ENCODE measurements at regions not wholly inside any gene's neighbourhood (a gene's known extent, or its start where the extent isn't known, plus 50 kb on each side); places are given as distances from the start of the nearest gene placed in this dataset.

DNA sequence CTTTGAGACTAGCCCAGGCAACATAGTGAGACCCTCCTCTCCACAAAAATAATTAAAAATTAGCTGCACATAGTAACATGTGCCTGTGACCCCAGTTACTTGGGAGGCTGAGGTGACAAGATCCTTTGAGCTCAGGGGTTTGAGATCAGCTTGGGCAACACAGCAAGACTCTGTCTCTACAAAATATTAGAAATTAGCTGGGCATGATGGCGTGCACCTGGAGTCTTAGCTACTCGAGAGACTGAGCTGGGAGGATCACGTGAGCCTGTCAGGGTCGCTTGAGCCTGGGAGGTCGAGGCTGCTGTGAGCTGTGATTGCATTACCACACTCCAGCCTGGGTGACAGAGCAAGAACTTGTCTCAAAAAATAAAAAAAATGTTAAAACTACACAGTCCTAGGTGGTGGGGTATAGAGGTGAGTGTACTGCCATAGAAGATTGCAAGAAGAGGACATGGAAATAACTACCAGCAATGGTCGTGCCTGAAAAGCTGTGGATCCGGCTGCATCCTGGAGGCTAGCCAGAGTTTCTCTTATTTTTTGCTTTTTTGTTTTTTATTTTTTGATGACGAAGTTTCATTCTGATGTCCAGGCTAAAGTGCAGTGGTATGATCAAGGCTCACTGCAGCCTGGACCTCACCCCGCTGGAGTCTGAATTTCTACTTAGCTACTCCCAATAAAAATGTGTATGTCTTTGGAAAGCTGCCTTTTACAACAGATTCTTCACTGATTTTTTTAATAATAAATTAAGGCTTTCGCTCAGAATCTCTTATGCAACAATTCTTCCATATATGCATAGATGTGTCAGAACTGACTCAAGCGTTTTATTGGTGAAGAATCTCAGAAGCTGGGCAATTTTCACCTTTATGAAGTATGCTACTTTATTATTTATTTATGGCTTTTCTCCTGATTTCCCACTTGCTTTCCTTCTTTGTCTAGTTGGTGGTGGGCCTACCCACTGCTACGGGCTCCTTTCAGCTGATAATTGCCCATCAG, 393.8 kb downstream of the TSHZ3 start:
- TF ChIP-seq, protein P1, sequence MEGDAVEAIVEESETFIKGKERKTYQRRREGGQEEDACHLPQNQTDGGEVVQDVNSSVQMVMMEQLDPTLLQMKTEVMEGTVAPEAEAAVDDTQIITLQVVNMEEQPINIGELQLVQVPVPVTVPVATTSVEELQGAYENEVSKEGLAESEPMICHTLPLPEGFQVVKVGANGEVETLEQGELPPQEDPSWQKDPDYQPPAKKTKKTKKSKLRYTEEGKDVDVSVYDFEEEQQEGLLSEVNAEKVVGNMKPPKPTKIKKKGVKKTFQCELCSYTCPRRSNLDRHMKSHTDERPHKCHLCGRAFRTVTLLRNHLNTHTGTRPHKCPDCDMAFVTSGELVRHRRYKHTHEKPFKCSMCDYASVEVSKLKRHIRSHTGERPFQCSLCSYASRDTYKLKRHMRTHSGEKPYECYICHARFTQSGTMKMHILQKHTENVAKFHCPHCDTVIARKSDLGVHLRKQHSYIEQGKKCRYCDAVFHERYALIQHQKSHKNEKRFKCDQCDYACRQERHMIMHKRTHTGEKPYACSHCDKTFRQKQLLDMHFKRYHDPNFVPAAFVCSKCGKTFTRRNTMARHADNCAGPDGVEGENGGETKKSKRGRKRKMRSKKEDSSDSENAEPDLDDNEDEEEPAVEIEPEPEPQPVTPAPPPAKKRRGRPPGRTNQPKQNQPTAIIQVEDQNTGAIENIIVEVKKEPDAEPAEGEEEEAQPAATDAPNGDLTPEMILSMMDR (IDR thresholded peaks at IDR 0.05): no peak
- no peak for TF ChIP-seq POLR2AphosphoS5 (IDR thresholded peaks at IDR 0.05)
